K562 (cell line): ENCODE measurements at regions not wholly inside any gene's neighbourhood (a gene's known extent, or its start where the extent isn't known, plus 50 kb on each side); places are given as distances from the start of the nearest gene placed in this dataset.

Experiments
- ATAC-seq: fragments of 200-7000 bp; cut with Tn5 transposase; 3 replicates; pipeline ENCODE4 v1.9.1; 2020; ENCODE audit warnings: moderate library complexity
- BruUV-seq: library from RNA; stranded (reverse); fragments of 400-500 nt; replicated peaks from 2 replicates; lab custom pipeline; 2021; lab: Mats Ljungman, UMichigan
- CTCF ChIA-PET: fragments of 300-600 bp; formaldehyde crosslinking; extraction: SDS; loops from one replicate; lab custom pipeline; 2021; ENCODE audit warnings: low intra/inter-chr PET ratio; lab: Yijun Ruan, JAX
- POLR2A ChIA-PET: fragments of 300-600, 350-650 bp; sonication (Branson Sonifier 250); formaldehyde crosslinking; extraction: SDS; loops from one replicate; lab custom pipeline; 2021; ENCODE audit warnings: antibody characterized with exemption, inconsistent platforms; lab: Yijun Ruan, JAX
- DNase-seq, 4 experiments: peaks; one replicate each; pipeline versions ENCODE4 v3.0.0 to v3.0.0-alpha.2; 2011 to 2018; ENCODE audit warnings: low spot score in 3 of 4, mixed read lengths in 3 of 4; ENCODE audit errors: extremely low read depth in 1 of 4
- FAIRE-seq: peaks from 2 replicates; lab custom pipeline; 2011; peaks lifted over from hg19 to GRCh38; lab: Jason Lieb, UNC
- H2AFZ ChIP-seq: 2 replicates; pipeline ENCODE4 v1.6.0; 2011; ENCODE audit warnings: low read depth, low read length, control low read depth, inconsistent platforms
- H3K27ac ChIP-seq: fragments of 200-600 bp; 3 replicates; pipeline ENCODE4 v1.8.0; 2011; ENCODE audit warnings: low read depth, mild to moderate bottlenecking, control low read depth, inconsistent platforms, low read length, moderate library complexity, mixed read lengths; ENCODE audit errors: extremely low read depth
- H3K27me3 ChIP-seq, 2 experiments: fragments of 300-600 bp in 1 of 2; 2 replicates in 1 of 2; 3 replicates in 1 of 2; pipeline versions ENCODE4 v1.6.0 to v1.8.0; 2011; ENCODE audit warnings: inconsistent platforms in 2 of 2, low read length in 2 of 2, mild to moderate bottlenecking in 1 of 2, mixed read lengths in 1 of 2, moderate library complexity in 1 of 2; ENCODE audit not compliant: control insufficient read depth in 2 of 2, insufficient read depth in 2 of 2
- H3K36me3 ChIP-seq: fragments of 300-600 bp; 3 replicates; pipeline ENCODE4 v1.8.0; 2011; ENCODE audit warnings: mild to moderate bottlenecking, low read length, inconsistent platforms; ENCODE audit not compliant: control insufficient read depth, insufficient read depth
- H3K4me1 ChIP-seq, 2 experiments: fragments of 200-600 bp in 1 of 2; replicated peaks in 1 of 2; 2 replicates in 1 of 2; 3 replicates in 1 of 2; pipeline versions ENCODE4 v1.5.1 to v1.8.0; 2011; ENCODE audit warnings: inconsistent platforms in 2 of 2, low read length in 2 of 2, mild to moderate bottlenecking in 1 of 2, mixed read lengths in 1 of 2, moderate library complexity in 1 of 2; ENCODE audit not compliant: control insufficient read depth in 2 of 2, insufficient read depth in 2 of 2
- H3K4me2 ChIP-seq: 2 replicates; pipeline ENCODE4 v1.6.1; 2011; ENCODE audit warnings: low read length, control low read depth, inconsistent platforms, mixed read lengths; ENCODE audit not compliant: insufficient read depth
- H3K4me3 ChIP-seq: fragments of 200-600 bp; sonication (generic), shearing (Covaris generic); 2 replicates; pipeline ENCODE4 v1.5.1; 2016; ENCODE audit warnings: control low read depth, inconsistent platforms
- H3K79me2 ChIP-seq: fragments of 200-600 bp; 3 replicates; pipeline ENCODE4 v1.8.0; 2011; ENCODE audit warnings: low read length, inconsistent platforms; ENCODE audit not compliant: control insufficient read depth, insufficient read depth
- H3K9ac ChIP-seq, 2 experiments: 2 replicates each; pipeline versions ENCODE4 v1.6.0 to v1.6.1; 2011; ENCODE audit warnings: low read depth in 2 of 2, low read length in 2 of 2, control low read depth in 1 of 2, inconsistent platforms in 1 of 2, mild to moderate bottlenecking in 1 of 2, mixed read lengths in 1 of 2; ENCODE audit not compliant: insufficient read depth in 1 of 2
- H3K9me1 ChIP-seq: one replicate; pipeline ENCODE4 v1.6.0; 2011; ENCODE audit warnings: inconsistent platforms, mild to moderate bottlenecking, low read length, moderate library complexity; ENCODE audit not compliant: control insufficient read depth, insufficient read depth
- H3K9me3 ChIP-seq: replicated peaks from 2 replicates; pipeline ENCODE4 v1.5.1; 2011; ENCODE audit warnings: low read depth, low read length, inconsistent platforms; ENCODE audit not compliant: control insufficient read depth, insufficient read depth
- H4K20me1 ChIP-seq: replicated peaks from 2 replicates; pipeline ENCODE4 v1.6.1; 2011; ENCODE audit warnings: low read length, inconsistent platforms, mixed read lengths; ENCODE audit not compliant: control insufficient read depth, insufficient read depth
- AFF4 ChIP-seq: sonication (generic); formaldehyde crosslinking; IDR thresholded peaks from 2 replicates; pipeline ENCODE4 v1.8.0; 2023; ENCODE audit warnings: mild to moderate bottlenecking, missing genetic modification reagents
- CBFB ChIP-seq: sonication (generic); formaldehyde crosslinking; IDR thresholded peaks from 2 replicates; pipeline ENCODE4 v1.4.0; 2020; ENCODE audit warnings: mild to moderate bottlenecking, missing genetic modification reagents
- CGGBP1 ChIP-seq: fragments of 250-450 bp; sonication (Bioruptor Pico); IDR thresholded peaks from 2 replicates; pipeline ENCODE4 v1.9.0; 2021; ENCODE audit warnings: mild to moderate bottlenecking
- HMG20B ChIP-seq: fragments of 250-450 bp; sonication (Bioruptor Pico); IDR thresholded peaks from 2 replicates; pipeline ENCODE4 v1.5.0; 2021; ENCODE audit warnings: mild to moderate bottlenecking
- KLF1 ChIP-seq: fragments of 450-650 bp; IDR thresholded peaks from 2 replicates; pipeline ENCODE4 v1.6.1; 2016; ENCODE audit warnings: missing genetic modification characterization, missing compliant biosample characterization
- POLR2AphosphoS2 ChIP-seq: IDR thresholded peaks from 2 replicates; pipeline ENCODE4 v1.6.1; 2012; ENCODE audit warnings: low read length, improper control_type of control experiment
- SMARCA5 ChIP-seq: fragments of 450-650 bp; IDR thresholded peaks from 2 replicates; pipeline ENCODE4 v1.6.1; 2016
- SP1 ChIP-seq: sonication (generic); formaldehyde crosslinking; IDR thresholded peaks from 2 replicates; pipeline ENCODE4 v1.8.1; 2022; ENCODE audit warnings: mild to moderate bottlenecking, missing genetic modification reagents
- SRSF9 ChIP-seq: fragments of 200-400 bp; formaldehyde crosslinking; IDR thresholded peaks from 2 replicates; pipeline ENCODE4 v1.6.1; 2017; ENCODE audit warnings: low read depth, low read length, borderline replicate concordance
- ZC3H4 ChIP-seq: sonication (generic); formaldehyde crosslinking; IDR thresholded peaks from 2 replicates; pipeline ENCODE4 v1.9.0; 2021; ENCODE audit warnings: missing genetic modification reagents, borderline replicate concordance
- WGBS: fragments of 100-300 bp; shearing (Covaris generic); methylation state at CpG from one replicate; pipeline ENCODE4 v1.1.6; 2016; ENCODE audit warnings: low coverage, mixed read lengths; ENCODE audit not compliant: insufficient coverage; ENCODE audit errors: missing lambda C conversion rate; 5-methylcytosine and 5-hydroxymethylcytosine counted together
- in situ Hi-C: fragments of 300-500 bp; cut with MboI; formaldehyde crosslinking; loops from 4 replicates; pipeline ENCODE4 v1.15.0; 2018; ENCODE audit warnings: inconsistent platforms, mixed read lengths
- intact Hi-C: fragments of 100-400 bp; cut with micrococcal nuclease; formaldehyde crosslinking; loops from 2 replicates; pipeline ENCODE4 v1.14.2; 2022

- BruUV-seq = no TSS peak
- H3K27ac ChIP-seq = no peak overlapping the region
- no peaks in the 10 kb centered on the region for H3K36me3 ChIP-seq
- ATAC-seq (no peak), DNase-seq (no peak), FAIRE-seq (no peak)
- H3K27me3 ChIP-seq = no peaks in the 10 kb centered on the region; a peak in 1 of 5 replicates
- CTCF ChIA-PET = no interaction called here
- H3K9me1 ChIP-seq = no peaks in the 10 kb centered on the region
- WGBS = 6% methylated on average over 7 of the region's 7 CpGs
- in situ Hi-C loops = no loop called here
- no peak overlapping the region for H3K4me3 ChIP-seq
- H3K79me2 ChIP-seq = no peaks in the 10 kb centered on the region
- POLR2A ChIA-PET = no interaction called here
- no peaks in the 10 kb centered on the region for H4K20me1 ChIP-seq
- H2AFZ ChIP-seq = no peak overlapping the region
- no peak overlapping the region for H3K4me2 ChIP-seq
- H3K9me3 ChIP-seq = no peaks in the 10 kb centered on the region
- no peak overlapping the region for H3K9ac ChIP-seq
- intact Hi-C loops = no loop called here
- no peaks in the 10 kb centered on the region for H3K4me1 ChIP-seq
- TF ChIP-seq CBFB = no peak
- TF ChIP-seq SRSF9 = no peak
- TF ChIP-seq POLR2AphosphoS2 = no peak
- no peak for TF ChIP-seq CGGBP1 (CRISPR knock-in tag)
- TF ChIP-seq SP1 (CRISPR knock-in tag) = no peak
- no peak for TF ChIP-seq KLF1 (tag)
- no peak for TF ChIP-seq ZC3H4
- TF ChIP-seq SMARCA5 = no peak
- no peak for TF ChIP-seq AFF4 (CRISPR knock-in tag)
- TF ChIP-seq HMG20B = no peak
These were observed 574.5 kb downstream of the TYW1 start for GRCh38 chr7:67571026-67571545.
